HepG2 (cell line): ENCODE measurements at regions not wholly inside any gene's neighbourhood (a gene's known extent, or its start where the extent isn't known, plus 50 kb on each side); places are given as distances from the start of the nearest gene placed in this dataset.

Source experiments
- ATAC-seq: fragments of 200-7000 bp; cut with Tn5 transposase; 3 replicates; pipeline ENCODE4 v1.9.1; 2020; ENCODE audit warnings: mild to moderate bottlenecking, moderate library complexity
- BruUV-seq: library from RNA; stranded (reverse); fragments of 400-500 nt; replicated peaks from 2 replicates; lab custom pipeline; 2021; lab: Mats Ljungman, UMichigan
- CTCF ChIA-PET: fragments of 300-600 bp; formaldehyde crosslinking; extraction: SDS; loops from one replicate; lab custom pipeline; 2021; ENCODE audit warnings: low total read pairs, inconsistent platforms, low intra/inter-chr PET ratio; lab: Yijun Ruan, JAX
- POLR2A ChIA-PET: fragments of 350-600 bp; sonication (Branson Sonifier 250); formaldehyde crosslinking; loops from one replicate; lab custom pipeline; 2020; ENCODE audit warnings: antibody characterized with exemption, inconsistent platforms; lab: Yijun Ruan, JAX
- DNase-seq: peaks from one replicate; pipeline ENCODE4 v3.0.0-alpha.2; 2015; ENCODE audit warnings: low spot score
- FAIRE-seq: peaks from 3 replicates; lab custom pipeline; 2011; peaks lifted over from hg19 to GRCh38; lab: Jason Lieb, UNC
- H2AFZ ChIP-seq: one replicate; pipeline ENCODE4 v1.6.1; 2011; ENCODE audit warnings: low read length, inconsistent platforms
- H3K27ac ChIP-seq: fragments of 300-600 bp; 3 replicates; pipeline ENCODE4 v1.8.0; 2011; ENCODE audit warnings: mixed run types, mild to moderate bottlenecking, mixed read lengths, low read length, inconsistent platforms; ENCODE audit not compliant: insufficient read depth; ENCODE audit errors: extremely low read length
- H3K27me3 ChIP-seq, 2 experiments: fragments of 200-600 bp in 1 of 2; 2 replicates in 1 of 2; 3 replicates in 1 of 2; pipeline versions ENCODE4 v1.6.0 to v1.8.0; 2011; ENCODE audit warnings: low read length in 2 of 2, mild to moderate bottlenecking in 2 of 2, moderate library complexity in 2 of 2, inconsistent platforms in 1 of 2; ENCODE audit not compliant: insufficient read depth in 2 of 2, control insufficient read depth in 1 of 2
- H3K36me3 ChIP-seq, 2 experiments: fragments of 200-600 bp in 1 of 2; replicated peaks in 1 of 2; 2 replicates in 1 of 2; 3 replicates in 1 of 2; pipeline versions ENCODE4 v1.5.1 to v1.8.0; 2011; ENCODE audit warnings: low read length in 2 of 2, inconsistent platforms in 1 of 2; ENCODE audit not compliant: insufficient read depth in 2 of 2, control insufficient read depth in 1 of 2
- H3K4me1 ChIP-seq: 2 replicates; pipeline ENCODE4 v1.5.1; 2012; ENCODE audit warnings: low read length, inconsistent platforms; ENCODE audit not compliant: insufficient read depth
- H3K4me2 ChIP-seq: 2 replicates; pipeline ENCODE4 v1.6.0; 2011; ENCODE audit warnings: low read depth, low read length, inconsistent platforms
- H3K4me3 ChIP-seq, 3 experiments: fragments of 200-600 bp in 1 of 3; sonication (generic), shearing (Covaris generic) in 1 of 3; replicated peaks in 1 of 3; 2 replicates each; pipeline ENCODE4 v1.5.1; 2011 to 2016; ENCODE audit warnings: low read length in 3 of 3, inconsistent platforms in 2 of 3, low read depth in 2 of 3, mild to moderate bottlenecking in 2 of 3, control low read depth in 1 of 3, mixed read lengths in 1 of 3; ENCODE audit not compliant: insufficient read depth in 1 of 3
- H3K79me2 ChIP-seq: one replicate; pipeline ENCODE4 v1.6.1; 2011; ENCODE audit warnings: low read length, inconsistent platforms; ENCODE audit not compliant: insufficient read depth
- H3K9ac ChIP-seq: 2 replicates; pipeline ENCODE4 v1.6.0; 2011; ENCODE audit warnings: mild to moderate bottlenecking, low read depth, low read length, inconsistent platforms; ENCODE audit not compliant: insufficient read depth
- H3K9me3 ChIP-seq: 2 replicates; pipeline ENCODE4 v1.5.1; 2012; ENCODE audit warnings: mild to moderate bottlenecking, low read length
- H4K20me1 ChIP-seq: 2 replicates; pipeline ENCODE4 v1.6.0; 2011; ENCODE audit warnings: inconsistent platforms, mild to moderate bottlenecking, low read length, moderate library complexity; ENCODE audit not compliant: insufficient read depth
- ADNP ChIP-seq: sonication (generic); formaldehyde crosslinking; IDR thresholded peaks from 2 replicates; pipeline ENCODE4 v1.4.0; 2020; ENCODE audit warnings: missing genetic modification reagents
- ATF7 ChIP-seq, 2 experiments: fragments of 450-650 bp in 1 of 2; sonication (generic) in 1 of 2; formaldehyde crosslinking in 1 of 2; IDR thresholded peaks; 2 replicates each; pipeline versions ENCODE4 v1.4.0 to v1.6.1; 2016 to 2020; ENCODE audit warnings: antibody characterized with exemption in 1 of 2, mild to moderate bottlenecking in 1 of 2, missing genetic modification reagents in 1 of 2
- EEA1 ChIP-seq: sonication (generic); formaldehyde crosslinking; IDR thresholded peaks from 2 replicates; pipeline ENCODE4 v1.5.1; 2020; ENCODE audit warnings: mild to moderate bottlenecking, missing genetic modification reagents, borderline replicate concordance
- HIVEP1 ChIP-seq: sonication (generic); formaldehyde crosslinking; IDR thresholded peaks from 2 replicates; pipeline ENCODE4 v1.4.0; 2020; ENCODE audit warnings: mild to moderate bottlenecking, missing genetic modification reagents
- KMT2B ChIP-seq: IDR thresholded peaks from 2 replicates; pipeline ENCODE4 v1.6.1; 2016; ENCODE audit warnings: missing genetic modification reagents, missing compliant biosample characterization
- MED13 ChIP-seq: sonication (generic); formaldehyde crosslinking; IDR thresholded peaks from 2 replicates; pipeline ENCODE4 v1.5.0; 2020; ENCODE audit warnings: missing genetic modification reagents
- MTERF4 ChIP-seq: sonication (generic); formaldehyde crosslinking; IDR thresholded peaks from 2 replicates; pipeline ENCODE4 v1.8.0; 2023; ENCODE audit warnings: mild to moderate bottlenecking, missing genetic modification reagents
- NFIC ChIP-seq: IDR thresholded peaks from 2 replicates; pipeline ENCODE4 v1.6.1; 2012; ENCODE audit warnings: mild to moderate bottlenecking, low read length, inconsistent platforms
- RBM22 ChIP-seq: fragments of 200-400 bp; formaldehyde crosslinking; optimal IDR thresholded peaks from 2 replicates; pipeline ENCODE3; 2017; ENCODE audit warnings: mild to moderate bottlenecking, low read length, moderate library complexity
- RBM39 ChIP-seq: fragments of 200-400 bp; formaldehyde crosslinking; IDR thresholded peaks from one replicate; pipeline ENCODE4 v1.6.1; 2018; ENCODE audit warnings: antibody characterized with exemption, mild to moderate bottlenecking, low read depth, low read length; ENCODE audit not compliant: poor library complexity, severe bottlenecking
- RFX1 ChIP-seq: fragments of 450-650 bp; IDR thresholded peaks from 2 replicates; pipeline ENCODE4 v1.6.1; 2017
- TEAD3 ChIP-seq: optimal IDR thresholded peaks from 2 replicates; pipeline ENCODE3; 2016; ENCODE audit warnings: borderline replicate concordance
- ZBTB38 ChIP-seq: sonication (generic); formaldehyde crosslinking; IDR thresholded peaks from 2 replicates; pipeline ENCODE4 v1.5.1; 2020; ENCODE audit warnings: mild to moderate bottlenecking, missing genetic modification reagents
- ZNF143 ChIP-seq: sonication (generic); formaldehyde crosslinking; IDR thresholded peaks from 2 replicates; pipeline ENCODE4 v1.4.0; 2020; ENCODE audit warnings: missing genetic modification reagents
- ZNF260 ChIP-seq: sonication (generic); formaldehyde crosslinking; IDR thresholded peaks from 2 replicates; pipeline ENCODE4 v1.4.0; 2020; ENCODE audit warnings: missing genetic modification reagents, low read depth, mild to moderate bottlenecking, borderline replicate concordance
- ZNF556 ChIP-seq: sonication (generic); formaldehyde crosslinking; IDR thresholded peaks from 2 replicates; pipeline ENCODE4 v1.4.0; 2020; ENCODE audit warnings: mild to moderate bottlenecking, missing genetic modification reagents, borderline replicate concordance
- ZNF567 ChIP-seq: sonication (generic); formaldehyde crosslinking; IDR thresholded peaks from 2 replicates; pipeline ENCODE4 v1.8.1; 2023; ENCODE audit warnings: mild to moderate bottlenecking, missing genetic modification reagents, borderline replicate concordance
- WGBS: methylation state at CpG from one replicate; pipeline ENCODE4 v1.1.6; 2017; ENCODE audit warnings: low lambda C conversion rate; 5-methylcytosine and 5-hydroxymethylcytosine counted together
- in situ Hi-C: cut with HindIII; loops from 2 replicates; pipeline ENCODE4 v1.10.0; 2017; ENCODE audit warnings: low pct_unique_long_range_greater_than_20kb; ENCODE audit not compliant: extremely low pct_ligation_motif_present
- intact Hi-C: fragments of 100-400 bp; cut with micrococcal nuclease; formaldehyde crosslinking; loops from one replicate; pipeline ENCODE4 v1.10.0; 2022; ENCODE audit not compliant: unreplicated experiment

DNA sequence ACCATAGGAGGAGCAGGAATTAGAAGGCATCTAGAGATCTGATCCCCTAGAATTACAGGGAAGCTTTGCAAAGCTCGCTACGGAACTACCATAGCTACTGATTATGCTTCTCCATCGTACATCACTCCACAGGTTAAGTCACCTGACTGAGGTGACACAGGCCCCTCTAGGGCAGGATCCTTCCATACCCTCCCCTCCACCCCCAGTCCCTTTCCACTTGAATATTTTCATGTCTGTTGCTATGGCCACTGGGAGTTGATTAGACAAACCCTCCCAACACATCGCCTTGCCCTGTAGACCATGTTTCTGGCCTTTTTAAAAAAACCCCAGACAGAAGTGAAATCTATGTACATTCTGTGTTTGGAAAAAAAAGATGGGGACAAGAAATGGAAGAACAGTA lies 287.1 kb downstream of the SOX9 start:
- Histone ChIP-seq H2AFZ (no peak overlapping the region), H4K20me1 (no peaks in the 10 kb centered on the region), H3K9ac (no peak overlapping the region), H3K4me1 (peaks cover 100% of the 10 kb centered on the region), H3K79me2 (peaks cover 51% of the 10 kb centered on the region), H3K27ac (peak overlapping the region; percentile 18), H3K4me2 (no peak overlapping the region), H3K4me3 (no peak overlapping the region)
- in situ Hi-C loops (no loop called here), intact Hi-C loops (no loop called here)
- no TSS peak for BruUV-seq
- no peak for ATAC-seq
- POLR2A ChIA-PET = interaction anchor here (2.1 to 2.9 kb wide), 3 partner anchors 8 to 287 kb away, joined by 9 to 19 read pairs (median 9); partner anchors contain the start of gene SOX9
- no peak for FAIRE-seq
- TF ChIP-seq ZNF556 (no peak), RBM39 (no peak), EEA1 (CRISPR knock-in tag) (no peak), ATF7 (IDR thresholded peaks at IDR 0.05) (no peak), ATF7 (CRISPR knock-in tag; IDR thresholded peaks at IDR 0.05) (no peak), ZNF143 (CRISPR knock-in tag) (no peak), ADNP (CRISPR knock-in tag) (no peak), KMT2B (CRISPR knock-in tag) (no peak), RBM22 (peak; percentile 11), MED13 (CRISPR knock-in tag) (no peak), RFX1 (0 out of 2 replicates have a peak, but pooled peaks have one; percentile 9), ZNF567 (CRISPR knock-in tag) (no peak), ZNF260 (no peak), TEAD3 (peak; percentile 12), MTERF4 (no peak), NFIC (no peak), HIVEP1 (CRISPR knock-in tag) (no peak), ZBTB38 (no peak)
- TF ChIP-seq, all 625 proteins: peak for 3
- WGBS = 96% methylated on average over 4 of the region's 4 CpGs
- no peak for DNase-seq
- H3K9me3 ChIP-seq = no peaks in the 10 kb centered on the region
- peaks cover 2 to 6% of the 10 kb centered on the region in 2 experiments; a peak in 4 of 5 replicates for H3K36me3 ChIP-seq
- CTCF ChIA-PET = no interaction called here
- no peaks in the 10 kb centered on the region for H3K27me3 ChIP-seq
